HG02938 (cell line): ENCODE measurements at regions not wholly inside any gene's neighbourhood (a gene's known extent, or its start where the extent isn't known, plus 50 kb on each side); places are given as distances from the start of the nearest gene placed in this dataset.
"Not testable (repeated sequence)": the region's sequence is repeated elsewhere in the genome, so short reads cannot be mapped to it uniquely, and the experiment has no call there.

ENCODE experiments used
- ATAC-seq: cut with Tn5 transposase; IDR thresholded peaks from one replicate; pipeline ENCODE4 v1.9.1; 2021; ENCODE audit warnings: mild to moderate bottlenecking, moderate library complexity; ENCODE audit not compliant: unreplicated experiment

- ATAC-seq: no peak
Measured at GRCh38 chr18:55988537-55988936, 400.5 kb upstream of the TCF4 start.

- no peak for ATAC-seq
Measured at GRCh38 chr18:55983433-55983832, 395.4 kb upstream of the TCF4 start.

- ATAC-seq: no peak
Measured at GRCh38 chr18:55982992-55983391, 395.0 kb upstream of the TCF4 start.

- ATAC-seq: no peak
Measured at GRCh38 chr18:55981712-55982475, 393.9 kb upstream of the TCF4 start.

- no peak for ATAC-seq
Measured at GRCh38 chr18:55974521-55974920, 386.5 kb upstream of the TCF4 start.

- no peak for ATAC-seq
Measured at GRCh38 chr18:55968550-55968949, 380.6 kb upstream of the TCF4 start.

GRCh38 chr18:55967019-55967418, 379.0 kb upstream of the TCF4 start:
- ATAC-seq: no peak

GRCh38 chr18:55964171-55964570, 376.2 kb upstream of the TCF4 start:
- ATAC-seq: no peak

- no peak for ATAC-seq
Measured at GRCh38 chr18:55953326-55953725, 365.3 kb upstream of the TCF4 start.

- not testable (repeated sequence) for ATAC-seq
Measured at GRCh38 chr18:55951738-55952137, 363.7 kb upstream of the TCF4 start.

GRCh38 chr18:55950379-55951166, 362.6 kb upstream of the TCF4 start:
- ATAC-seq: no peak

- ATAC-seq: no peak
Measured at GRCh38 chr18:55934821-55935220, 346.8 kb upstream of the TCF4 start.

- no peak for ATAC-seq
Measured at GRCh38 chr18:55932675-55933074, 344.7 kb upstream of the TCF4 start.

GRCh38 chr18:55927831-55928230, 339.8 kb upstream of the TCF4 start:
- ATAC-seq: no peak

- no peak for ATAC-seq
Measured at GRCh38 chr18:55925772-55926171, 337.8 kb upstream of the TCF4 start.

GRCh38 chr18:55920063-55920462, 332.1 kb upstream of the TCF4 start:
- no peak for ATAC-seq

GRCh38 chr18:55918444-55918843, 330.5 kb upstream of the TCF4 start:
- no peak for ATAC-seq

- no peak for ATAC-seq
Measured at GRCh38 chr18:55912919-55913318, 324.9 kb upstream of the TCF4 start.

GRCh38 chr18:55912071-55912470, 324.1 kb upstream of the TCF4 start:
- no peak for ATAC-seq

GRCh38 chr18:55910296-55910695, 322.3 kb upstream of the TCF4 start:
- ATAC-seq: no peak

GRCh38 chr18:55908901-55909366, 320.9 kb upstream of the TCF4 start:
- ATAC-seq: no peak
